Left renal pelvis (tissue), 4 donors: ENCODE measurements at regions not wholly inside any gene's neighbourhood (a gene's known extent, or its start where the extent isn't known, plus 50 kb on each side); places are given as distances from the start of the nearest gene placed in this dataset.
"Not testable (repeated sequence)": the region's sequence is repeated elsewhere in the genome, so short reads cannot be mapped to it uniquely, and the experiment has no call there.

Experiments
- DNase-seq, 4 donors: peaks; one replicate each; pipeline ENCODE4 v3.0.0-alpha.2; 2013; ENCODE audit warnings: low read depth in 4 of 4, low spot score in 3 of 4

DNA sequence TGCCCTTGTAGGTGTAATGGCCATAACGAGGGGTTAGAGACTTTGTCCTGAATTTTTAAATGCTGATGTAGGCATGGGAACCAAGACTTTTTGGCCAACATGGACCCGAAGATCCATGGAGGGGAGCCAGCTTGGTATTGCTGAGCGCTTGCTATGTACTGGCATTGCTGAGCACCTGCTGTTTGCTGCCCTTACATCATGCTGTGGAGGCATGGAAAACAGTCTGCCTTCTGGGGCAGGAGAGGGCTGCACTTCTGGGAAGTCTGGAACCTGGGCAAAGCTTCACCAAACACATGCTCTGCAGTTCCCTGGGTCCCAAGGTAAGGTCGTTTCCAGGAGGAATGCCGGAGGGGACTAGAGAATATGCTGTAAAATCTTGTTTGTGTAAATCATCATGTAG is 86.3 kb upstream of the CNIH3 start:
- no peak for DNase-seq

- DNase-seq: no peak
These were observed 82.6 kb upstream of the CNIH3 start for GRCh38 chr1:224533517-224533916.

GRCh38 chr1:224534731-224535130 is 81.4 kb upstream of the CNIH3 start:
- no peak for DNase-seq

- no peak for DNase-seq
These were observed 80.5 kb upstream of the CNIH3 start for GRCh38 chr1:224535641-224536040.

DNA sequence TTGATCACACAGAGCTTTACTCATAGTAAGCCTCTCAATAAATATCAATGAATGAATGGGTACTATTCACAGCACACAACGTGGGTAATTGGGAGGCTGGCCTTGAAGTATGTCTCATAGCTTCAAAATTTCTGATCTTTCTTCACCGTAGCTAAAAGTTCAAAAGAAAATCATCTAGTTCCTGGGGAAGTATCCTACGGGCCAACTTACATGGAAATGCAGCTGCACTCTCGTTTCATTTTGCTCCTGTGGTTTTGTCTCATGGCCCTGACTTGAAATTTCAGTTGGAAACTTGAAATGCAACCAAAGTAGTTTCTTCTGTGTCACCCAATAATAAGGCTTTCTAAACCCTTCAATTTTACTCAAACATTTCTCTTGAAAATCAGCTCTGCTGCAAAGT is 76.1 kb upstream of the CNIH3 start:
- no peak for DNase-seq

DNA sequence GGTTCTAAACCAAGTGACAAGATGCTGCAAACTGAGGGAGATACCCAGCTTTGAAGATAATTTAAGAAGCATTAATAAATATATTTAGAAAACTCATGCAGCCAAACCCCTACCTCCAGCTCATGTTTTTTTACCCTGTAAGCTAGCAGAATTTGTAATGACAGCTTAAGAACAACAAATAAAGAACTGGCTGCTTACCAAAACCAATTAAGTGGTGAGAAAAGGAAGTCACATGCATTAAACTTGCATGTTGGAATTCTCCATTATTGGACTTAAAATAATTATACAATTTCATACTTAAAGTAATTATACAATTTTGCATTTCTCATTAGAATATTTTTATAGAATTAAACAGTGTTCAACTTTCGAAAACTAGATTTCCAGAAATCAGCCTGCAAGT is 75.6 kb upstream of the CNIH3 start:
- no peak for DNase-seq

GRCh38 chr1:224541072-224541790 is 74.9 kb upstream of the CNIH3 start:
- no peak for DNase-seq

- DNase-seq: no peak
These were observed 74.1 kb upstream of the CNIH3 start for GRCh38 chr1:224541901-224542630.

DNA sequence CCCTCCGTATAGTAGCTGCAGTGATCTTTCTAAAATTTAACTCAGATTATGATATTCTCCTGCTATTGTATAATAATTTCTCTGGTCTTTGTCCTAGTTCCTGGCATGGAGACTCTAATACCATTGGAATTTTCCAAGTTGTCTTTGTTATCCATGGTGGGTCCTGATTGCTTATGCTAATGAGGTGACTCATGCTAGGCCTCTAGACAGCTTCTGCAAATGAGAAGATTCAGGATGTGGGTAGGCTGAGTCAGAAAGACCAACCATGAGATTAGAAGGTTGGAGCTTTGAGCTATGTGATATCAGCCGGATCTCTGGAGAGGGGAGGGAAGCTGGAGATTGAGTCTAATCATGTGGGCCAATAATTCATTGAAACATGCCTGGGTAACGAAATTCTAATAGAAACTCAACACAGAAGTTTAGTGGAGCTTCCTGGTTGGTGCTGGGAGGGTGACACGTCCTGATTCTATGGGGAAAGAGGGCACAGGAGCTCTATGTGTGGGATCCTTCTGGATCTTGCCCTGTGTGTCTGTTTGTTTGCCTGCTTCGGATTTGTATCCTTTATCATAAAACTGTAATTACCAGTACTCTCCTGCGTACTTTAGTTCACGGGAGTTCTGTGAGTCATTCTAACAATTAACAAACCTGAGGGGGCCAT is 73.2 kb upstream of the CNIH3 start:
- no peak for DNase-seq

- no peak for DNase-seq
These were observed 72.7 kb upstream of the CNIH3 start for GRCh38 chr1:224543453-224543852.

DNA sequence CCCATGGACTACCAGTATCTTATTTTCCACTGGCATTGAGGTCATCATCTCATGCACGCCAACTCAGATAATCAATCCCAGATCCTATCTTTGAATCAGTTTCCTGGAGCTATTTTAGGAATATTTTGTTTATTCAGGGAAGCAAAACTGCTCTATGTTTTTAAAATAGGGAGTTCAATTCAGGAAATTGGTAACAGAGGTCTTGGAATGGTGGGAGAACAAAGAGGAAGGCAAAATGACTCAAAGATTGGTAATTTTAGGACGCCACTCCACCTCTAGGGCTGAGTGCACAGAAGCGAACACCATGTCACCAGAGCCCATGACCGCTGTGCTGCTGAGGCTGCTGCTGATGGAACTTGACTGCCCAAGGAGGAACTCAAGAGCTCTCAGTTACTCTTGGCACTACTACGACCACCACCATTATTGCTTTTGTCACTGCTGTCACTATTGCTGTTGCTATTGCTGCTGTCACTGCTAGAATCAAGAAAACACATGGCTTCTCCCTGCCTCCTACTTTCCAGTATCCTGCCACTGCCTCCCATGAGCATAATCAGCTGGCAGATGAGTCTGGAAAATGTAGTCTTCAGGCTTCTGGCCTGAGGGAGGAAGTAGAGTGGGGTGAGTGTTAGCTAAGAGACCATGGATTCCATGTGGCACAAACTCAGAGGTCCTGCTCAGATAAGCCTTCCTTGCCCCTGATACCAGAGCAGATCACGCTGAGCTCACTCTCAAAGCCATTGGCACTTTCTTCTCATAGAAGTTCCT is 71.6 kb upstream of the CNIH3 start:
- DNase-seq: no peak

- no peak for DNase-seq
These were observed 70.5 kb upstream of the CNIH3 start for GRCh38 chr1:224545571-224545970.

- no peak for DNase-seq
These were observed 67.4 kb upstream of the CNIH3 start for GRCh38 chr1:224548676-224549075.

DNA sequence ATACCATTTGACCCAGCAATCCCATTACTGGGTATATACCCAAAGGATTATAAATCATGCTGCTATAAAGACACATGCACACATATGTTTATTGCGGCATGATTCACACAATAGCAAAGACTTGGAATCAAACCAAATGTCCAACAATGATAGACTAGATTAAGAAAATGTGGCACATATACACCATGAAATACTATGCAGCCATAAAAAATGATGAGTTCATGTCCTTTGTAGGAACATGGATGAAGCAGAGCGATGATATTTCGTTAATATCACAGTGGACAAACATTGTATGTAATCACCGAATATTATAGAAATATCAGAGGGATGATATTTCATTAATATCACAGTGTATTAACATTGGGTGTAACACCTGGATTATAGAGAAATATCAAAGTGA is 64.9 kb upstream of the CNIH3 start:
- DNase-seq: not testable (repeated sequence)

DNA sequence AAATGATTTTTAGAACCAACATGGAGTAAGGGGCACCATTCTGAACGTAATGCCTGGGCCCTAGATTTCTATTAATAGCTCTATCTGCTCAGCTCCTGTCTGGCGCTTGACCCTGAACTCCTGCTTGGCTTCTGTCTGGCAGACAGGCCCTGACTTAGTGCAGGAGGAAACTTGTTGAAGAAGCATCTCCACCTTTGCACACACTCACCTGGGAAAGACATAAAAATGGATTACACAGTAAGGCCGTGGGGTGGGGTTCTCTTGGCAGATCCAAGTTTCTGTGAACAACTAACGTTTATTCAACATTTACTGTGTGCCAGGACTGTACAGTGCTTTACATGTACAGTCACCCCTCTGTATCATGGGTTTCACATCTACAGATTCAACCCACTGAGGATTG is 62.1 kb upstream of the CNIH3 start:
- DNase-seq: no peak

- no peak for DNase-seq
These were observed 61.4 kb upstream of the CNIH3 start for GRCh38 chr1:224554620-224555259.

DNA sequence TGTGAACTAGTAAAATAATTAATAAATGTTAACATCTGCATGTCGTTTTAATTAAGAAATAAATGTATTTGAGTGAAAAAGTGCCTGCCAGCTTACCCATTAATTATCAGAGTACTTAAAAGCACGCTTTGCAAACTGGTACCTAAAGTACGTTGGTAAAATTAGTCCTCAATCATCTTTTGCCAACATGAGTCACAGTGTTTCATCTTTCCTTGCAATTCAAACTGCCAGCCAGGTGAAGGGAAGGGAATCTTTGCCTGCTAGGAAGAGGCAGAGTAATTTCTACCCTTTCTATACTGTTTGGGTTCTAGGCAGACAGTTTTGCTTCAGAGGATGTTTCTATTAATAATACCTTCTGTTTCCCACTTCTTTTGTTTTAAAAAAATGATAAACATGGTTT is 57.2 kb upstream of the CNIH3 start:
- no peak for DNase-seq

GRCh38 chr1:224559981-224560728 is 56.0 kb upstream of the CNIH3 start:
- DNase-seq: no peak

GRCh38 chr1:224562881-224563280 is 53.2 kb upstream of the CNIH3 start:
- DNase-seq: not testable (repeated sequence)

DNA sequence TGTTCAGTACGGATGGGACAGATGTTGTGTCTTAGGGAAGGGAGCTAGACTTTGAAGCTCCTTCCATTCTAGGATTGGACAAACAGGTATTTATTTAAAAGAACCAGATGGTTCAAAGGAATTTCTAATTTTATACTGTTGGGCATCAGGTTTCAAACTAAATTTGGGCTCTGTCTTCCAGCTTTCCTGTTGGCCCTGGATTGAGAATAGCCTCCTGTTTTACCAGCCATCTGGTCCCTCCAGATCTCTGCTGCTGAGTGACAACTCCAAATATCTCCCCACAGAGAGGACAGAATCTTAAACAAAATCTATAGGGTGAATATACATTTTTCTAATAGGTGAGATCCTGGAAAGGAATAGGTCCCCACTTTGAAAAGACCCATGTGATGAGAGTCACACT is 52.5 kb upstream of the CNIH3 start:
- no peak for DNase-seq
